GM04503 (cell line): ENCODE measurements at regions not wholly inside any gene's neighbourhood (a gene's known extent, or its start where the extent isn't known, plus 50 kb on each side); places are given as distances from the start of the nearest gene placed in this dataset.

Experiments
- DNase-seq: peaks from one replicate; pipeline ENCODE4 v3.0.0-alpha.2; 2012; ENCODE audit warnings: low read depth

DNA sequence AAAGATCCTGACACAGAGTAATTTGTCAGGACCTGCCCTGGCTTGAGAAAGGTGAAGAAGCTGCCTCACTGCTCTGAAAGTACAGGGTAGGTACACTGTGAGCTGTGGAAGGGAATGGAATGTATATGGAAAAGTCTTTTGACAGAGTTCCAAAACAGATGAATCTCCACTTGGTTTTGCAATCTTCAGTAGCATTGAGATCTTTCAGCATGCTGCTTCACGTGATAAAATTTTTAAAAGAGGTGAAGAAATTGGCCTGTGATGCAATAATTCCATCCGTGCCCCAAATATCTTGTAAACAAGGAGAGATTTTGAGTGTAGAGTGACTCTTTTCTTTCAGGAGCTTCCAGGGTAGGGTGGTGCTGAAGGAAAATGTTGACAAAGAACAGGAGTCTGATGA lies 123.1 kb downstream of the OSR1 start:
- peak; percentile 61 for DNase-seq

- DNase-seq = no peak
These were observed 126.1 kb downstream of the OSR1 start for GRCh38 chr2:19232312-19232711.

DNA sequence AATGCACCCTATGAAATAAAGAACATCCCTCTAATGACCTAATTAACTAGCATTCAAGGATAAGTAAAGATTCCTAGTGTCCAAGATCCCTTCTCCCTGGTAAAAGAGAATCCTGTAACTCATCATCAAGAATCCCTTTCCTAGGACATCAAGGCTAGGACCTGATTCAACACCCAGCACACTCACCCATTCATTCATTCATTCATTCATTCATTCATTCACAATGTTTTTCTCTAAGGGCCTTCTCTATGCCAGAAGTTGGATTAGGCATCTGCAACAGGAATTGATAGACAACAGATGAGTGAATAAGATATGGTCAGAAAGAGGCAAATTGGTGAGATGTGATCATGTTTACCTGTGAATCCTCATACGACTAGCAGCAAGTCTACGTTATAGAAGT lies 126.8 kb downstream of the OSR1 start:
- DNase-seq = no peak

DNA sequence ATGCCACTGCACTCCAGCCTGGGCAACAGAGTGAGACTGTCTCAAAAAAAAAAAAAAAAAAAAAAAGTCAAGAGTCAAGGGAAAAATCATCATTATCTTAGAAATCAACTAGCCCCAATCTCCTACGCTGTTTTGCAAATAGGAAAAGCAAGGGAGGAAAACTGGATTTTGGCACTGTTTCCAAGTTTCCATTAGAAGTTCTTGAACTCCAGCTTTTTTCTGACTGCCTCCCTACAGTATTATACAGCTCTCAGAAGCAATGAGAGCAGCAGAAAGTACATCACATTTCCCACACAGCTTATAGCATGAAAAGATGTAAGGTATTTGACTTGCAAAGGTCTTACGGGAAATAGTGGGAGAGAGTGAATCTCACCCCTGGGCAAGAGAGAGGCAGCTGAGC lies 127.8 kb downstream of the OSR1 start:
- DNase-seq = no peak

DNA sequence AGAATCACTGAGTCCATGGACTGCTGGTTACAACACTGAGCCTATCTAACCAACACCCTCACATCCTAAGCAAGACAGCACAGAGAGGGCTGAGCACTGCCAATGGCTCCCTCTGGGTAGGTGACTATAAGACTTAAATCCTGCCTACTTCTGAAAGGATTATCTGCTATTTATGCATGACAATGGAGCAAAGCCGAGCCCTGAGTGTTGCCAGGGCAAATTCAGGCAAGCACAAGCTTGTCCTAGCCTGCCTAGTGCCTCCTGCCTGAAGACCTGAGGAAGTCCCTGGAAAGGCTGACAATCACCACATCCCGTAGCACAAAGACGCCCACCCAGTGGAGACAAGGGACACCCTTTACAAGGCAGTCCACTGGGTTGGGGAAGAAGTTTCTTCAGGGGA lies 129.7 kb downstream of the OSR1 start:
- DNase-seq = no peak

DNA sequence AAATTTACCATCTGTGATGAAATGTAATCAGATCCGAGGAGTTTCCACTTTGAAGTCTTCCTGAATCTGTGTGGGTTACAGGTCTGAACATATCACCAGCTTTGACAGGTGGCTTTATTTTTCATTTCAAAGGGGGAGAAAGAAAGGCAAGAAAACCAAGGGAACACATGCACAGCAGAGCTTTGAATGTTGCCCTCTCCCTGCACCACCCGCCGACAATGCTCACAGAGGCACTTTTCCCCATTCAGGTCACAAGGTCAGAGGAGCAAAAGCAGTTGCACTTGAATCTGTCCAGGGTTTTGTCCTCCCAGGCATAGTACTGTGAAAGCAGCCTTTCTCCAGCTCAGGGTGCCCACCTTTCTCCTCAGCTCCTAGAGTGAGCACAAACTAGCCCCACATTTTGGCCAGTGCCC lies 130.2 kb downstream of the OSR1 start:
- no peak for DNase-seq

DNA sequence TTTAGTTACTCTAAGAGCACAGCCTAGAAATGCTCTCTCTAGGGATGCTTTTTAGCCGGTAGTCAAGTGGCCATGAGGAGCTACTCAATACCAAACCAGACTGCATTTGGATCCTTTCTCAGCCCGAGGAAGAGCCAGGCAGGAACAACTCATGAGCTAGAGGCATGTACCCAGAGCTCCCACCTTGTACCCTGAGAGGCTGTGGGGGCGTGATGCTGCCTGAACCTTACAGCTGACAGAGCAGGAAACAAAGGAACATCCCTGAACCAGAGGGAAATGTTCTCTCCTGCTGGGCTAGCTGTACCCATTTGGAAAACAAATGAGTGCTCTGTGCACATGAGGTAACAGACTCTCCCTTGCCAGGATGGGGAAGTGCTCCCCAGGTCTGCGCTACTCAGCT lies 131.6 kb downstream of the OSR1 start:
- no peak for DNase-seq

DNA sequence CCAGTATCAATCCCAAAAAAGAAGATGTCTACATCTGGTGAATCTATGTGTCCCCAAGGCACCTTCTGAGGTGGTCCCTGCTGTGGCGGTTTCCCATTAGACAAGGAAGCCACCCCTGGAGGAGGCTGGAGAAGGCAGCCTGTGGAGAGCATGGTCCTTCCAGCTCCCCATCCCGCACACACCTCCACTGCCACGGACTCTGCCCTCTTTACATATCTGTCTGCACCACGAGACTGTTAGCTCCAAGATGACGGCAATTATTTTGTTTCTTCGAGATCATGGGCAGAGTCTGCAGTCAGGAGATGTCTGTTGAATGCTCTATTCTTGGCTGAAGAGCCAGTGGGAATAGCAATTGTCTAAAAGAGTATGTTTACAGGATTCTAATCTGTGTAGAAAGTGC lies 132.0 kb downstream of the OSR1 start:
- DNase-seq = no peak

DNA sequence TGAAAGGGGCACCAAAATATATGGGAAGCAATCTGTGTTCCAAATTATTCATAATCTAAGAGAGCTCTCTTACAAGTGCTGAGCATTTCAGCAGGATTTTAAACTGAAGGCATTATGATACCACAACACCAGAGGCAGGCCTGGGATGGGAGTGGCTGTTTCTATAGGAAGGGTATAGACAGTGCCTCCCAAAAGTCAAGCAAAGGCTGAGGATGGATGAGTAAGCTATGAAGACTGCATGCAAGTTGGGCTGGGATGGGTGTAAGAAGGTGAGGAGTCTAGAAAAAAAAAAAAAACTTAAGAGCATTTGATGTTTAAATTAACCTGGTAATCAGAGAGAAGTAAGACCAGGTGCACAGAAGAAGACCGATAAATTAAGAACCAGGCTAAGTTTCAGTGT lies 132.5 kb downstream of the OSR1 start:
- DNase-seq = no peak

GRCh38 chr2:19225126-19225525 lies 133.3 kb downstream of the OSR1 start:
- no peak for DNase-seq

DNA sequence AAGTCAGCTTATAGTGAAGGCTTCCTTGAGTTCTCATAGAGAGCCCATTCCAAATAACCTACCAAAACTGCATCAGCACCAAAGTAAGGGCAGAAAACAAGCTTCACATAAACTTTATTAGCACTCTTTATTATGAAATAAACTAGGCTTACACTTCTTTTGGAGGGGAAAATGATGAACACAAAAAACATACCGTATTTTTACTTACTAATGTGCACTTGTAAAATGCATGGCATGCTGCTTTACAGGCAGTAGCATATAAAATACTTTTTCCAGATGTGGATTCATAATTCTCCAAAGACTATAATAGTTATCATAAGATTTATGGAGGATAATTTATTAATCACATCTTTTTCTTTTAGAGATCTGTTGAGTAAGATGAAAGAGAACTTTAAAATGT lies 133.9 kb downstream of the OSR1 start:
- no peak for DNase-seq

- no peak for DNase-seq
These were observed 134.4 kb downstream of the OSR1 start for GRCh38 chr2:19224011-19224410.

- DNase-seq = no peak
These were observed 139.4 kb downstream of the OSR1 start for GRCh38 chr2:19219060-19219459.

DNA sequence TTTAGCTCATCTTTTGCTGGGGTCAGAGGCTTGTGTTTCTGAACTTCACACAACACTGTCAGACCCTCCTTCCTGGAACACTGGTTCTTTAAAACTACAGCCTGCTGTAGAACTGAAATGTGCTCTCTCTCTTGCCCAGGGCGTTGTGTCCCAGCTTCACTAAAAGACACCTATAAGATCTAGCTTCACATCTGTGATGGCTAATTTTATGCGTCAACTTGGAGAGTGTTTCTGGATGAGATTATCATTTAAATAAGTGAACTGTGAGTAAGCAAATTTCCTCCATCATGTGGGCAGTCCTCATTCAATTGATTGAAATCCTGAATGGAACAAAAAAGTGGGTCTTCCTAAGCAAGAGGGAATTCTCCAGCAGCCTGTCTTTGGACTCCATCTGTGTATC lies 140.3 kb downstream of the OSR1 start:
- no peak for DNase-seq

DNA sequence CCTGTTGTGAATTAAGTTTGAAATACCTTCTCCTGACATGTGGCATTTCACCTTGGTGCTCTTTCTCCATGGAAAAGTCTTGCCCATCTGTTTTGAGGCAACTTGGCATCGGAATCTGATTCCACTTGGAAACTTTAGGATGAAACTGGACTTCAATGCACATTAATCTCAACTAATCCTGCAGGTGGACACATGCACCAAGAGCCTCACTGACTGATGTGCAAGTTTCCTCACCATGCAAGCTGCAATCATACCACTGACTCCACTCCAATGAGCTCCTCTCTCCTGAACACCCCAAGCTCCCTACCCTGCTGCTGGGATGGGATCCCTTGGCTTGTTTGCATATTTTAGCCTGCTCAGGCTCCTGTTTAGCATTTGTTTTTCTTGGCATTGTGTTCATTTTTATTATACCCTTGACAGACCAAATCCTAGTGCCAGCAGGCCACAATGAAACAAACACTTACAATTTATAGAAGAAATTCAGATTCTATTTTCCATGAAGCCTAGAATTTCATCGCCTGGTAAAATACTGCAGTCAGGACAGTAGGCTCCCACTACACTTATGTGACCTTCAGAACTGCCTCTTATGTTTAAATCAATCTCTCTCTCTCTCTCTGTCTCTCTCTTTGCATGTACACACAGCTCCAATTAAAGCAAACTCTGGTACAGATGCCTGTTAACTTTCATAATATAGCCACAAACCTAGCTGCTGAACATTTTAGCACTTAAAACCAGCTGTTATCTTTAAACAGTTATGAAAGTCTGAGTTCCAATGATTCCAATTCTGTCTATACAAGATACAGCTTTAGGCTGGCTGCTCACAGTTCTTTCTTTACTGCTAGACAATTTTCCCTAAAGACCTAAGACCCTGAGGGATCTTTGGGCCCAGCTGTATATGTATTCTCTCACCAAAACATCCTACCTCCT lies 141.5 kb downstream of the OSR1 start:
- no peak for DNase-seq

- DNase-seq = no peak
These were observed 142.2 kb downstream of the OSR1 start for GRCh38 chr2:19216238-19216637.

DNA sequence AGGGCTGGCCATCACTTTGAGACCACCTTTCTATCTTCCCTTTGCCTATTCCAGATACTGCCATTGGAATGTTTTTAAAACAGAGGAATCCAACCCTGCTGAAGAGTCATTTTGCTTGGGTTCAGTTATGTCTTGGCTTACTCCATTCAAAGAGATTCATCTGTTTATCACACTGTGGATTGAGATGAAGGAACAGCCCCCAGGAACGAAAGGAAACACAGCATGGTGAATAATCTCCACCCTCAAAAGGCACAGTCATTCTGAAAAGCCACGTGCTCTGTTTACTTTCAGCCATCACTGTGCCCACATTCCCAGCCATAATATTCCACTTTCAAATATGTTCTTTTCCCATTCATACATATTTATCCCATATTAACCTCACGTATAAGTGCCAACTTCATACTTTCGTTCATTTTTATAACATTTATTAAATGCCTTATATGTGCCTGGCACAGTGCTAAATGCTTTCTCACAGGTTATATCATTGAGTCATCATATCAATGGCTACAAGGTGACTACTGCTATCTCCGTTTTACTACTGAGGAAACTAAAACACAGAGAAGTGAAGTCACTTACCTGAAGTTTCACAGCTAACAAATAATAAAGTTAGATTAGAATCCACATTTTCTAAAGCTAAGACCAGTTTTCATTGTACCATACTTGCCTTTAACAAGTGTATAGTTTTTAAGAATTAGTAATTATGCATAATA lies 143.6 kb downstream of the OSR1 start:
- DNase-seq = no peak

DNA sequence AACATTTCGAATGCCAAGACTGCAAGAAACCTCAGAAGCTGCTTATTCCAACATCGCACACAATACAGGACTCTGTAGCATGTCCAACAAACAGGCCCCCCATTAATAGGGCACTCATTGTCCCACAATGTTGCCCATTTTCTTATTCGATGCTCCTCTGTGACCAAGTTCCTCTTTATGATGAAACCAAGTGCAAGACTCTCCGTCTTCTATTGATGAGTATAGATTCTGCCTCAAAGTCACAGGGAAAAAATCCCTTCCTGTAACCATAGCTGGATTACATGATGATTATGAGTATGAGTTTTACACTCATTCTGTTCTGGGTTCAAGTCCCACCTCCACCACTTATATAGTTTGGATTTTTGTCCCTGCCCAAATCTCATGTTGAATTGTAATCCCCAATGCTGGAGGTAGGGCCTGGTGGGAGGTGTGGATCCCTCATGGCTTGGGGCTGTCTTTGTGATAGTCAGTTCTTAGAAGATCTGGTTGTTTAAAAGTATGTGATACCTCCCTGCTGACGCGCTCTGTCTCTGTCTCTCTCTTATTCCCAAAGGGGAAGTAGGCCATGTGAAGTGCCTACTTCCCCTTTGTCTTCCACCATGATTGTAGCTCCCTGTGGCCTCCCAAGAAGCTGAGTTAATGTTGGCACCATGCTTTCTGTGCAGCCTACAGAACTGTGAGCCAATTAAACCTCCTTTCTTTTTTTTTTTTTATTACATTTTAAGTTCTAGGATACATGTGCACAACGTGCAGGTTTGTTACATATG lies 148.7 kb downstream of the OSR1 start:
- DNase-seq = no peak

- no peak for DNase-seq
These were observed 149.8 kb downstream of the OSR1 start for GRCh38 chr2:19208479-19209199.

DNA sequence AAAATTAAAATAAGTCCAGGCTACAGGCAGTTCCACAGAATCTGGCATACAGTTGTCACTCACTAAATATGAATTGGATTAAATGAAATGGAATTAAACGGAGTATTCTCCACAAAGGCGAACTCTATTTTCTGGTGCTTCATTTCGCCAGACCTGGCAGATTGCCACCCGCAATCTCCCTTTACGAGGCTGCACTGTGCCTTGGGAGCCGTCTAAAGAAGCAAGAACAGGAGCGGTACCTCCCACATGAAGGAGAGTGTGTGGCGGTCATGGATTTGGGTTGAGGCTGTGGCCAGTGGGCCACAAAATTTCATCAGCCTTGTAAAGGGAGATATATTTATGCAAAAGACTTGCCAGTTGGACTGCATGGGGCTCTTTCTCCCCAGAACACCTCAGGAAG lies 151.0 kb downstream of the OSR1 start:
- DNase-seq = no peak

GRCh38 chr2:19205983-19206533 lies 152.4 kb downstream of the OSR1 start:
- DNase-seq = peak; percentile 31

DNA sequence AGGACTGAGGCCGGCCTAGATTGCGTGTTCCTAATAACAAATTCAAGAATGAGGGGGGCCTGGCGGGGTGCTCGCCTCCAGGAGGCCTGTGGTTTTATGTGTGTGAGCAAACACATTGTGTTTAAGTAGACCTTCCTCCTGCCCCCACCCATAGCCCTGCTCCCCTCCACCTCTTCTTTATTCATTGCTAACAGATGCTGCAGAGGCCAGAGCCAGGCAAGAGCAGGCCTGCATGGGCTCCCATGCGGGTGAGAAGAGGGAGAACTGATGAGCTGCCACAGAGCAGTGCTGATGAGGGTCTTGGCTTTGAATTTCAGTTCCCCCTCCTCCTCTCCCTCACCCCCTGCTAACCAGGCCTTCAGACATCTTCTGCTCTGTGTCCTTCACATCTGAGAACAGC lies 154.6 kb downstream of the OSR1 start:
- DNase-seq = no peak
